H9 (cell line): ENCODE measurements at regions not wholly inside any gene's neighbourhood (a gene's known extent, or its start where the extent isn't known, plus 50 kb on each side); places are given as distances from the start of the nearest gene placed in this dataset.

ENCODE experiments used
- DNase-seq: peaks from one replicate; pipeline ENCODE4 v3.0.0-alpha.2; 2017
- H2AFZ ChIP-seq: one replicate; pipeline ENCODE4 v1.6.1; 2013; ENCODE audit warnings: mild to moderate bottlenecking, low read length, control low read depth, moderate library complexity
- H2AK5ac ChIP-seq: 2 replicates; pipeline ENCODE4 v1.6.1; 2013; ENCODE audit warnings: low read length, control low read depth, mixed read lengths; ENCODE audit not compliant: insufficient read length
- H2BK120ac ChIP-seq: one replicate; pipeline ENCODE4 v1.6.1; 2013; ENCODE audit warnings: low read depth, mild to moderate bottlenecking, low read length, control low read depth, inconsistent platforms; ENCODE audit not compliant: poor library complexity, severe bottlenecking
- H2BK12ac ChIP-seq: 2 replicates; pipeline ENCODE4 v1.6.1; 2013; ENCODE audit warnings: low read length, control low read depth, mixed read lengths, low read depth; ENCODE audit not compliant: insufficient read length
- H2BK15ac ChIP-seq: 2 replicates; pipeline ENCODE4 v1.6.1; 2013; ENCODE audit warnings: low read depth, low read length, control low read depth
- H2BK20ac ChIP-seq: one replicate; pipeline ENCODE4 v1.6.1; 2013; ENCODE audit warnings: low read depth, mild to moderate bottlenecking, low read length, control low read depth, inconsistent platforms; ENCODE audit not compliant: poor library complexity, severe bottlenecking
- H2BK5ac ChIP-seq: 2 replicates; pipeline ENCODE4 v1.6.1; 2013; ENCODE audit warnings: low read length, control low read depth, mixed read lengths; ENCODE audit not compliant: insufficient read length
- H3K14ac ChIP-seq: 2 replicates; pipeline ENCODE4 v1.6.1; 2013; ENCODE audit warnings: low read length, control low read depth; ENCODE audit not compliant: insufficient read depth
- H3K18ac ChIP-seq: 2 replicates; pipeline ENCODE4 v1.6.1; 2013; ENCODE audit warnings: low read depth, mild to moderate bottlenecking, mixed read lengths, low read length, control low read depth; ENCODE audit not compliant: insufficient read length
- H3K23ac ChIP-seq: 2 replicates; pipeline ENCODE4 v1.6.1; 2013; ENCODE audit warnings: low read length, control low read depth, mixed read lengths, low read depth; ENCODE audit not compliant: insufficient read length
- H3K23me2 ChIP-seq: 2 replicates; pipeline ENCODE4 v1.6.1; 2013; ENCODE audit warnings: low read depth, mild to moderate bottlenecking, mixed read lengths, low read length, control low read depth; ENCODE audit not compliant: insufficient read length, poor library complexity, severe bottlenecking
- H3K27ac ChIP-seq: 2 replicates; pipeline ENCODE4 v1.5.1; 2013; ENCODE audit warnings: low read length, control low read depth, mixed read lengths, low read depth; ENCODE audit not compliant: insufficient read length
- H3K27me3 ChIP-seq: 2 replicates; pipeline ENCODE4 v1.6.1; 2013; ENCODE audit warnings: low read length, control low read depth, inconsistent platforms; ENCODE audit not compliant: insufficient read depth
- H3K4ac ChIP-seq: 2 replicates; pipeline ENCODE4 v1.6.1; 2013; ENCODE audit warnings: low read depth, mild to moderate bottlenecking, control low read depth, inconsistent platforms, low read length, moderate library complexity
- H3K4me1 ChIP-seq: 2 replicates; pipeline ENCODE4 v1.6.1; 2013; ENCODE audit warnings: low read length, control low read depth, inconsistent platforms; ENCODE audit not compliant: insufficient read depth
- H3K4me2 ChIP-seq: 2 replicates; pipeline ENCODE4 v1.6.1; 2013; ENCODE audit warnings: low read length, control low read depth, mixed read lengths; ENCODE audit not compliant: insufficient read length, insufficient read depth
- H3K56ac ChIP-seq: 2 replicates; pipeline ENCODE4 v1.6.1; 2013; ENCODE audit warnings: low read depth, mild to moderate bottlenecking, mixed read lengths, low read length, control low read depth; ENCODE audit not compliant: insufficient read length
- H3K79me1 ChIP-seq: 2 replicates; pipeline ENCODE4 v1.6.1; 2013; ENCODE audit warnings: low read depth, mild to moderate bottlenecking, moderate library complexity, low read length, control low read depth, inconsistent platforms; ENCODE audit not compliant: insufficient read depth, poor library complexity, severe bottlenecking
- H3K79me2 ChIP-seq: 2 replicates; pipeline ENCODE4 v1.6.1; 2013; ENCODE audit warnings: low read length, control low read depth, inconsistent platforms; ENCODE audit not compliant: insufficient read depth
- H3K9ac ChIP-seq: 2 replicates; pipeline ENCODE4 v1.6.1; 2013; ENCODE audit warnings: low read length, control low read depth, mixed read lengths; ENCODE audit not compliant: insufficient read length; ENCODE audit errors: extremely low read depth
- H3K9me3 ChIP-seq: one replicate; pipeline ENCODE4 v1.6.1; 2013; ENCODE audit warnings: low read depth, low read length, inconsistent platforms; ENCODE audit not compliant: control insufficient read depth
- H3T11ph ChIP-seq: one replicate; pipeline ENCODE4 v1.6.1; 2013; ENCODE audit warnings: mild to moderate bottlenecking, low read length, control low read depth, inconsistent platforms
- H4K20me1 ChIP-seq: one replicate; pipeline ENCODE4 v1.6.1; 2013; ENCODE audit not compliant: control insufficient read depth, insufficient read length, insufficient read depth
- H4K5ac ChIP-seq: 2 replicates; pipeline ENCODE4 v1.6.1; 2013; ENCODE audit warnings: low read depth, mild to moderate bottlenecking, mixed read lengths, low read length, control low read depth; ENCODE audit not compliant: insufficient read length
- H4K8ac ChIP-seq: replicated peaks from 2 replicates; pipeline ENCODE4 v1.6.1; 2013; ENCODE audit warnings: low read length, control low read depth, mixed read lengths, low read depth; ENCODE audit not compliant: insufficient read length
- H4K91ac ChIP-seq: 2 replicates; pipeline ENCODE4 v1.6.1; 2013; ENCODE audit warnings: low read depth, mild to moderate bottlenecking, moderate library complexity, mixed read lengths, low read length, control low read depth; ENCODE audit not compliant: insufficient read length
- H3K27ac Mint-ChIP-seq, 3 experiments: 2 replicates in 2 of 3; 3 replicates in 1 of 3; pipeline ENCODE4 v1.8.0; 2020 to 2021; ENCODE audit warnings: mixed read lengths in 3 of 3, mild to moderate bottlenecking in 1 of 3, moderate library complexity in 1 of 3
- H3K27me3 Mint-ChIP-seq: 2 replicates; pipeline ENCODE4 v1.8.0; 2021; ENCODE audit warnings: low read depth, mild to moderate bottlenecking, moderate library complexity, mixed read lengths
- H3K36me3 Mint-ChIP-seq, 3 experiments: 2 replicates in 2 of 3; 3 replicates in 1 of 3; pipeline ENCODE4 v1.8.0; 2020 to 2021; ENCODE audit warnings: low read depth in 3 of 3, mixed read lengths in 3 of 3; ENCODE audit not compliant: insufficient read depth in 1 of 3
- H3K4me1 Mint-ChIP-seq, 2 experiments: 2 replicates each; pipeline ENCODE4 v1.8.0; 2020; ENCODE audit warnings: mixed read lengths in 2 of 2
- H3K4me3 Mint-ChIP-seq, 2 experiments: 2 replicates in 1 of 2; 3 replicates in 1 of 2; pipeline ENCODE4 v1.8.0; 2020 to 2021; ENCODE audit warnings: mild to moderate bottlenecking in 2 of 2, mixed read lengths in 2 of 2, moderate library complexity in 1 of 2
- H3K9me3 Mint-ChIP-seq, 2 experiments: 2 replicates in 1 of 2; 3 replicates in 1 of 2; pipeline ENCODE4 v1.8.0; 2020; ENCODE audit warnings: mild to moderate bottlenecking in 2 of 2, mixed read lengths in 2 of 2, moderate library complexity in 1 of 2
- WGBS: extraction: QIAGEN DNeasy Blood & Tissue Kit; methylation state at CpG from one replicate; pipeline ENCODE4 v1.1.7; 2013; ENCODE audit warnings: missing lambda C conversion rate, low lambda C conversion rate, mixed read lengths; ENCODE audit not compliant: insufficient read length; ENCODE audit errors: extremely low coverage; 5-methylcytosine and 5-hydroxymethylcytosine counted together
- TF ChIP-seq, protein P1 (sequence below): fragments of 200-600 bp; sonication (generic); conservative IDR thresholded peaks from 3 replicates; pipeline ENCODE4 v1.8.0; 2021; ENCODE audit warnings: antibody characterized with exemption, mild to moderate bottlenecking

DNA sequence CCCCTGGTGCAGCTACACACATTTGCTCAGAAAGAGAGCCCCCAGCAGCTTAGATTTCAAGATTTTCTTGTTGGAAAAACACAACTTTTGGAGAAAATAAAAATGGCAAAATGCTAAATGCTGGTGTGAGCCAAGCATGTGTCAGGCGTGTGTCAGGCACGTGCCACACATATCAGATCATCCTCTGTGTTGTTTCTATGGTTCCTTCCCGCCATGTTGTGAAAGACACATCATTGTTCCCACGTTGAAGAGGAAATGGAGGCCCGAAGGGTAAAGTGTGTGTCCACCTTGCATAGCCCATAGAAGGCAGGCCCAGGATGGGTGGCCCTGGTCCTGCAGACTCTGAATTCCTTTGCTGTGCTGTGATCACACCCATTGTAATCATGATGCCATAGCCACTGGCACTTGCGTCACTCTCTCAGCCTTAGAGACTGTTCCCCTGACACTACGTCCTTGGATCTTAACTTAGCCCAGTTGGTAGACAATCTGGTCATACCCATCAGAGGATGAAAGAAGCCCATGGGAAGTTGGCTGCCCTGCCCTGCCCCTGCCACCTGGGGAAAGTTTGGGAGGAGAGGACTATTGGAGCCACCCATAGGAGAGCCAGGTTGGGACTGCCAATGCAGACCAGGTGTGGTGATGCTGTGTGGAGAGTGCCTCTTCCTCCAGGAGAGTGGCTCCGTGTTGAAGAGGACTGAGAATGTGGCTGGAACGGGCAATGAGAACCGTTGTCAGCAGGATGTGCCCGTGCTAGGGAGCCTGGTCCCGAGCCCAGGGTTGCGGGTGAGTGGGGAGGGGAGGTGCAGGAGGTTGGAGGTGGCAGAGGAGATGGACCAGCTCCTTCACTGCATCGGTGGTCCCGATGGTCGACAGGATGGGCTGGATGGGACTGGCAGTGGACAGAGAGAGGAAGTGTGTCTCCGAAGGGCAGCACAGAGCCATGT, 65.6 kb upstream of the IGFBP3 start:
- Histone ChIP-seq H3K9ac (no peak overlapping the region), H4K8ac (peak overlapping the region; percentile 90), H2BK15ac (0 out of 2 replicates have a peak overlapping the region, but pooled peaks have one; percentile 90), H3K27me3 (no peaks in the 10 kb centered on the region), H2BK12ac (no peak overlapping the region), H3K4ac (no peak overlapping the region), H3K79me2 (no peaks in the 10 kb centered on the region), H3K18ac (no peak overlapping the region), H3K4me2 (no peak overlapping the region), H4K91ac (no peak overlapping the region), H3K4me1 (no peaks in the 10 kb centered on the region), H3K9me3 (no peaks in the 10 kb centered on the region), H3K14ac (no peak overlapping the region), H3T11ph (no peak overlapping the region), H3K23ac (no peak overlapping the region), H3K79me1 (no peaks in the 10 kb centered on the region), H2AFZ (no peak overlapping the region), H2BK120ac (no peak overlapping the region), H3K56ac (no peak overlapping the region), H2BK20ac (no peak overlapping the region), H2BK5ac (no peak overlapping the region), H4K5ac (no peak overlapping the region), H4K20me1 (no peaks in the 10 kb centered on the region), H2AK5ac (no peak overlapping the region), H3K23me2 (no peaks in the 10 kb centered on the region), H3K27ac (no peak overlapping the region)
- Mint-ChIP-seq H3K4me3 (no peak overlapping the region), H3K27me3 (peaks cover under 1% of the 10 kb centered on the region), H3K27ac (peak overlapping the region in 1 of 3 experiments; percentile 64; a peak in 1 of 7 replicates), H3K4me1 (peaks cover 2 to 11% of the 10 kb centered on the region in 2 experiments; a peak in 2 of 4 replicates), H3K9me3 (peaks cover 6 to 15% of the 10 kb centered on the region in 2 experiments), H3K36me3 (peaks cover 4 to 6% (median 5%) of the 10 kb centered on the region in 3 experiments; a peak in 6 of 7 replicates)
- DNase-seq = no peak
- TF ChIP-seq, protein P1, sequence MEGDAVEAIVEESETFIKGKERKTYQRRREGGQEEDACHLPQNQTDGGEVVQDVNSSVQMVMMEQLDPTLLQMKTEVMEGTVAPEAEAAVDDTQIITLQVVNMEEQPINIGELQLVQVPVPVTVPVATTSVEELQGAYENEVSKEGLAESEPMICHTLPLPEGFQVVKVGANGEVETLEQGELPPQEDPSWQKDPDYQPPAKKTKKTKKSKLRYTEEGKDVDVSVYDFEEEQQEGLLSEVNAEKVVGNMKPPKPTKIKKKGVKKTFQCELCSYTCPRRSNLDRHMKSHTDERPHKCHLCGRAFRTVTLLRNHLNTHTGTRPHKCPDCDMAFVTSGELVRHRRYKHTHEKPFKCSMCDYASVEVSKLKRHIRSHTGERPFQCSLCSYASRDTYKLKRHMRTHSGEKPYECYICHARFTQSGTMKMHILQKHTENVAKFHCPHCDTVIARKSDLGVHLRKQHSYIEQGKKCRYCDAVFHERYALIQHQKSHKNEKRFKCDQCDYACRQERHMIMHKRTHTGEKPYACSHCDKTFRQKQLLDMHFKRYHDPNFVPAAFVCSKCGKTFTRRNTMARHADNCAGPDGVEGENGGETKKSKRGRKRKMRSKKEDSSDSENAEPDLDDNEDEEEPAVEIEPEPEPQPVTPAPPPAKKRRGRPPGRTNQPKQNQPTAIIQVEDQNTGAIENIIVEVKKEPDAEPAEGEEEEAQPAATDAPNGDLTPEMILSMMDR = no peak
- no CpG with 5 or more reads among the region's 17 CpGs for WGBS
